HepG2 (cell line): ENCODE measurements at regions not wholly inside any gene's neighbourhood (a gene's known extent, or its start where the extent isn't known, plus 50 kb on each side); places are given as distances from the start of the nearest gene placed in this dataset.

Experiments
- ATAC-seq: fragments of 200-7000 bp; cut with Tn5 transposase; 3 replicates; pipeline ENCODE4 v1.9.1; 2020; ENCODE audit warnings: mild to moderate bottlenecking, moderate library complexity
- BruUV-seq: library from RNA; stranded (reverse); fragments of 400-500 nt; replicated peaks from 2 replicates; lab custom pipeline; 2021; lab: Mats Ljungman, UMichigan
- CTCF ChIA-PET: fragments of 300-600 bp; formaldehyde crosslinking; extraction: SDS; loops from one replicate; lab custom pipeline; 2021; ENCODE audit warnings: low total read pairs, inconsistent platforms, low intra/inter-chr PET ratio; lab: Yijun Ruan, JAX
- POLR2A ChIA-PET: fragments of 350-600 bp; sonication (Branson Sonifier 250); formaldehyde crosslinking; loops from one replicate; lab custom pipeline; 2020; ENCODE audit warnings: antibody characterized with exemption, inconsistent platforms; lab: Yijun Ruan, JAX
- DNase-seq: peaks from one replicate; pipeline ENCODE4 v3.0.0-alpha.2; 2015; ENCODE audit warnings: low spot score
- FAIRE-seq: peaks from 3 replicates; lab custom pipeline; 2011; peaks lifted over from hg19 to GRCh38; lab: Jason Lieb, UNC
- H2AFZ ChIP-seq: one replicate; pipeline ENCODE4 v1.6.1; 2011; ENCODE audit warnings: low read length, inconsistent platforms
- H3K27ac ChIP-seq: fragments of 300-600 bp; 3 replicates; pipeline ENCODE4 v1.8.0; 2011; ENCODE audit warnings: mixed run types, mild to moderate bottlenecking, mixed read lengths, low read length, inconsistent platforms; ENCODE audit not compliant: insufficient read depth; ENCODE audit errors: extremely low read length
- H3K27me3 ChIP-seq, 2 experiments: fragments of 200-600 bp in 1 of 2; 2 replicates in 1 of 2; 3 replicates in 1 of 2; pipeline versions ENCODE4 v1.6.0 to v1.8.0; 2011; ENCODE audit warnings: low read length in 2 of 2, mild to moderate bottlenecking in 2 of 2, moderate library complexity in 2 of 2, inconsistent platforms in 1 of 2; ENCODE audit not compliant: insufficient read depth in 2 of 2, control insufficient read depth in 1 of 2
- H3K36me3 ChIP-seq, 2 experiments: fragments of 200-600 bp in 1 of 2; replicated peaks in 1 of 2; 2 replicates in 1 of 2; 3 replicates in 1 of 2; pipeline versions ENCODE4 v1.5.1 to v1.8.0; 2011; ENCODE audit warnings: low read length in 2 of 2, inconsistent platforms in 1 of 2; ENCODE audit not compliant: insufficient read depth in 2 of 2, control insufficient read depth in 1 of 2
- H3K4me1 ChIP-seq: 2 replicates; pipeline ENCODE4 v1.5.1; 2012; ENCODE audit warnings: low read length, inconsistent platforms; ENCODE audit not compliant: insufficient read depth
- H3K4me2 ChIP-seq: 2 replicates; pipeline ENCODE4 v1.6.0; 2011; ENCODE audit warnings: low read depth, low read length, inconsistent platforms
- H3K4me3 ChIP-seq, 3 experiments: fragments of 200-600 bp in 1 of 3; sonication (generic), shearing (Covaris generic) in 1 of 3; replicated peaks in 1 of 3; 2 replicates each; pipeline ENCODE4 v1.5.1; 2011 to 2016; ENCODE audit warnings: low read length in 3 of 3, inconsistent platforms in 2 of 3, low read depth in 2 of 3, mild to moderate bottlenecking in 2 of 3, control low read depth in 1 of 3, mixed read lengths in 1 of 3; ENCODE audit not compliant: insufficient read depth in 1 of 3
- H3K79me2 ChIP-seq: one replicate; pipeline ENCODE4 v1.6.1; 2011; ENCODE audit warnings: low read length, inconsistent platforms; ENCODE audit not compliant: insufficient read depth
- H3K9ac ChIP-seq: 2 replicates; pipeline ENCODE4 v1.6.0; 2011; ENCODE audit warnings: mild to moderate bottlenecking, low read depth, low read length, inconsistent platforms; ENCODE audit not compliant: insufficient read depth
- H3K9me3 ChIP-seq: 2 replicates; pipeline ENCODE4 v1.5.1; 2012; ENCODE audit warnings: mild to moderate bottlenecking, low read length
- H4K20me1 ChIP-seq: 2 replicates; pipeline ENCODE4 v1.6.0; 2011; ENCODE audit warnings: inconsistent platforms, mild to moderate bottlenecking, low read length, moderate library complexity; ENCODE audit not compliant: insufficient read depth
- BHLHE40 ChIP-seq: IDR thresholded peaks from 2 replicates; pipeline ENCODE4 v1.6.1; 2011; ENCODE audit warnings: low read length, improper control_type of control experiment
- CREB1 ChIP-seq, 2 experiments: fragments of 450-650 bp in 1 of 2; IDR thresholded peaks; 2 replicates each; pipeline ENCODE4 v1.6.1; 2016 to 2017; ENCODE audit warnings: control low read depth in 1 of 2, mild to moderate bottlenecking in 1 of 2, missing compliant biosample characterization in 1 of 2, missing genetic modification characterization in 1 of 2
- ELF3 ChIP-seq: IDR thresholded peaks from 2 replicates; pipeline ENCODE4 v1.6.1; 2016; ENCODE audit warnings: missing genetic modification reagents, missing compliant biosample characterization
- GATAD1 ChIP-seq: IDR thresholded peaks from 2 replicates; pipeline ENCODE4 v1.6.1; 2016; ENCODE audit warnings: missing genetic modification reagents, missing compliant biosample characterization
- JARID2 ChIP-seq: sonication (generic); formaldehyde crosslinking; IDR thresholded peaks from 2 replicates; pipeline ENCODE4 v1.8.1; 2023; ENCODE audit warnings: missing genetic modification reagents, inconsistent platforms; ENCODE audit not compliant: insufficient replicate concordance
- LBX2 ChIP-seq: sonication (generic); formaldehyde crosslinking; IDR thresholded peaks from 2 replicates; pipeline ENCODE4 v1.5.0; 2020; ENCODE audit warnings: missing genetic modification reagents, mild to moderate bottlenecking, borderline replicate concordance
- MYPOP ChIP-seq: sonication (generic); formaldehyde crosslinking; IDR thresholded peaks from 2 replicates; pipeline ENCODE4 v1.8.1; 2023; ENCODE audit warnings: mild to moderate bottlenecking, moderate library complexity, missing genetic modification reagents
- TFE3 ChIP-seq: IDR thresholded peaks from 2 replicates; pipeline ENCODE4 v1.6.1; 2016
- ZFP1 ChIP-seq: IDR thresholded peaks from 2 replicates; pipeline ENCODE4 v1.6.1; 2016
- ZNF10 ChIP-seq: sonication (generic); formaldehyde crosslinking; IDR thresholded peaks from 2 replicates; pipeline ENCODE4 v1.4.0; 2020; ENCODE audit warnings: mild to moderate bottlenecking, low read depth, missing genetic modification reagents, borderline replicate concordance
- ZNF235 ChIP-seq: sonication (generic); formaldehyde crosslinking; IDR thresholded peaks from 2 replicates; pipeline ENCODE4 v1.8.1; 2023; ENCODE audit warnings: mild to moderate bottlenecking, missing genetic modification reagents, borderline replicate concordance
- ZNF30 ChIP-seq: sonication (generic); formaldehyde crosslinking; IDR thresholded peaks from 2 replicates; pipeline ENCODE4 v1.5.0; 2020; ENCODE audit warnings: mild to moderate bottlenecking, missing genetic modification reagents
- ZNF556 ChIP-seq: sonication (generic); formaldehyde crosslinking; IDR thresholded peaks from 2 replicates; pipeline ENCODE4 v1.4.0; 2020; ENCODE audit warnings: mild to moderate bottlenecking, missing genetic modification reagents, borderline replicate concordance
- ZNF563 ChIP-seq: sonication (generic); formaldehyde crosslinking; IDR thresholded peaks from 2 replicates; pipeline ENCODE4 v1.8.0; 2022; ENCODE audit warnings: mild to moderate bottlenecking, moderate library complexity, missing genetic modification reagents
- WGBS: methylation state at CpG from one replicate; pipeline ENCODE4 v1.1.6; 2017; ENCODE audit warnings: low lambda C conversion rate; 5-methylcytosine and 5-hydroxymethylcytosine counted together
- in situ Hi-C: cut with HindIII; loops from 2 replicates; pipeline ENCODE4 v1.10.0; 2017; ENCODE audit warnings: low pct_unique_long_range_greater_than_20kb; ENCODE audit not compliant: extremely low pct_ligation_motif_present
- intact Hi-C: fragments of 100-400 bp; cut with micrococcal nuclease; formaldehyde crosslinking; loops from one replicate; pipeline ENCODE4 v1.10.0; 2022; ENCODE audit not compliant: unreplicated experiment
- TF ChIP-seq, protein P1 (sequence below): sonication (generic); formaldehyde crosslinking; IDR thresholded peaks from 2 replicates; pipeline ENCODE4 v1.4.0; 2020; ENCODE audit warnings: missing genetic modification reagents, borderline replicate concordance

DNA sequence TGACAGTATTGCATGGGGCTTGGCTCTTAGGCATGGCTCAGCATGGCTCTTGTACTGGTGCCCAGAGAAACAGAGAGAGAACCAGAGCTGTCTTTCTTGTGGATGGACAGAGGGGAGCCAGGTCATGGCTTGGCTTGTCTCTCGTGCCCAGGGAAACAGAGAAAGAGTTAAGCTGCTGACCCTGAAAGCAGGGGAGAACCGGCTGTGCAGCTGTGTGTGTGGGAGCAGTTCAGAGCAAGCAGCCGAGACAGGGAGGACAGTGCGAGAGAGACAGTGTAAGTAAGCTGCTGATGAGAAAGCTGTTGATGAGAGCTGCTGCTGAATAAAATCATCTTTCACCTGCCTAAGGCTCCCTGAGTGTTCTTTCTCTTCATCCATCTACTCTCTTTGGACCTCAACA lies 61.3 kb upstream of the DDHD1 start:
- ChIA-PET CTCF (no interaction called here), POLR2A (no interaction called here)
- H3K4me1 ChIP-seq, result peaks cover 5% of the 10 kb centered on the region; the same call in 1 of the 2 replicates
- intact Hi-C loops, result no loop called here
- no peak overlapping the region for H3K27ac ChIP-seq
- no peak for TF ChIP-seq ZNF30
- TF ChIP-seq TFE3 (CRISPR knock-in tag), result no peak
- no peak for TF ChIP-seq ELF3 (CRISPR knock-in tag)
- TF ChIP-seq JARID2, result no peak
- TF ChIP-seq, protein P1, sequence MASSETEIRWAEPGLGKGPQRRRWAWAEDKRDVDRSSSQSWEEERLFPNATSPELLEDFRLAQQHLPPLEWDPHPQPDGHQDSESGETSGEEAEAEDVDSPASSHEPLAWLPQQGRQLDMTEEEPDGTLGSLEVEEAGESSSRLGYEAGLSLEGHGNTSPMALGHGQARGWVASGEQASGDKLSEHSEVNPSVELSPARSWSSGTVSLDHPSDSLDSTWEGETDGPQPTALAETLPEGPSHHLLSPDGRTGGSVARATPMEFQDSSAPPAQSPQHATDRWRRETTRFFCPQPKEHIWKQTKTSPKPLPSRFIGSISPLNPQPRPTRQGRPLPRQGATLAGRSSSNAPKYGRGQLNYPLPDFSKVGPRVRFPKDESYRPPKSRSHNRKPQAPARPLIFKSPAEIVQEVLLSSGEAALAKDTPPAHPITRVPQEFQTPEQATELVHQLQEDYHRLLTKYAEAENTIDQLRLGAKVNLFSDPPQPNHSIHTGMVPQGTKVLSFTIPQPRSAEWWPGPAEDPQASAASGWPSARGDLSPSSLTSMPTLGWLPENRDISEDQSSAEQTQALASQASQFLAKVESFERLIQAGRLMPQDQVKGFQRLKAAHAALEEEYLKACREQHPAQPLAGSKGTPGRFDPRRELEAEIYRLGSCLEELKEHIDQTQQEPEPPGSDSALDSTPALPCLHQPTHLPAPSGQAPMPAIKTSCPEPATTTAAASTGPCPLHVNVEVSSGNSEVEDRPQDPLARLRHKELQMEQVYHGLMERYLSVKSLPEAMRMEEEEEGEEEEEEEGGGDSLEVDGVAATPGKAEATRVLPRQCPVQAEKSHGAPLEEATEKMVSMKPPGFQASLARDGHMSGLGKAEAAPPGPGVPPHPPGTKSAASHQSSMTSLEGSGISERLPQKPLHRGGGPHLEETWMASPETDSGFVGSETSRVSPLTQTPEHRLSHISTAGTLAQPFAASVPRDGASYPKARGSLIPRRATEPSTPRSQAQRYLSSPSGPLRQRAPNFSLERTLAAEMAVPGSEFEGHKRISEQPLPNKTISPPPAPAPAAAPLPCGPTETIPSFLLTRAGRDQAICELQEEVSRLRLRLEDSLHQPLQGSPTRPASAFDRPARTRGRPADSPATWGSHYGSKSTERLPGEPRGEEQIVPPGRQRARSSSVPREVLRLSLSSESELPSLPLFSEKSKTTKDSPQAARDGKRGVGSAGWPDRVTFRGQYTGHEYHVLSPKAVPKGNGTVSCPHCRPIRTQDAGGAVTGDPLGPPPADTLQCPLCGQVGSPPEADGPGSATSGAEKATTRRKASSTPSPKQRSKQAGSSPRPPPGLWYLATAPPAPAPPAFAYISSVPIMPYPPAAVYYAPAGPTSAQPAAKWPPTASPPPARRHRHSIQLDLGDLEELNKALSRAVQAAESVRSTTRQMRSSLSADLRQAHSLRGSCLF (CRISPR knock-in tag), result no peak
- no peak for TF ChIP-seq MYPOP (CRISPR knock-in tag)
- no peak for TF ChIP-seq ZNF556 (CRISPR knock-in tag)
- no peak for TF ChIP-seq ZFP1 (CRISPR knock-in tag)
- TF ChIP-seq ZNF10, result no peak
- TF ChIP-seq LBX2 (CRISPR knock-in tag), result no peak
- TF ChIP-seq CREB1 (IDR thresholded peaks at IDR 0.05), result no peak
- no peak for TF ChIP-seq CREB1 (CRISPR knock-in tag; IDR thresholded peaks at IDR 0.05)
- no peak for TF ChIP-seq BHLHE40
- no peak for TF ChIP-seq GATAD1 (CRISPR knock-in tag)
- no peak for TF ChIP-seq ZNF563 (CRISPR knock-in tag)
- no peak for TF ChIP-seq ZNF235 (CRISPR knock-in tag)
- in situ Hi-C loops, result no loop called here
- no TSS peak for BruUV-seq
- no peak overlapping the region for H3K9ac ChIP-seq
- no peak overlapping the region for H3K4me3 ChIP-seq
- no peaks in the 10 kb centered on the region for H3K27me3 ChIP-seq
- no peaks in the 10 kb centered on the region for H3K9me3 ChIP-seq
- no peaks in the 10 kb centered on the region for H4K20me1 ChIP-seq
- no peaks in the 10 kb centered on the region for H3K36me3 ChIP-seq
- no peaks in the 10 kb centered on the region for H3K79me2 ChIP-seq
- no peak overlapping the region for H3K4me2 ChIP-seq
- DNase-seq (no peak), FAIRE-seq (no peak), ATAC-seq (no peak)
- no peak overlapping the region for H2AFZ ChIP-seq
- WGBS, result 2% methylated on average over 4 of the region's 4 CpGs
